GM10266 (cell line): ENCODE measurements at regions not wholly inside any gene's neighbourhood (a gene's known extent, or its start where the extent isn't known, plus 50 kb on each side); places are given as distances from the start of the nearest gene placed in this dataset.
"Not testable (repeated sequence)": the region's sequence is repeated elsewhere in the genome, so short reads cannot be mapped to it uniquely, and the experiment has no call there.

ENCODE experiments used
- DNase-seq: peaks from one replicate; pipeline ENCODE4 v3.0.0; 2012; ENCODE audit errors: extremely low spot score

DNA sequence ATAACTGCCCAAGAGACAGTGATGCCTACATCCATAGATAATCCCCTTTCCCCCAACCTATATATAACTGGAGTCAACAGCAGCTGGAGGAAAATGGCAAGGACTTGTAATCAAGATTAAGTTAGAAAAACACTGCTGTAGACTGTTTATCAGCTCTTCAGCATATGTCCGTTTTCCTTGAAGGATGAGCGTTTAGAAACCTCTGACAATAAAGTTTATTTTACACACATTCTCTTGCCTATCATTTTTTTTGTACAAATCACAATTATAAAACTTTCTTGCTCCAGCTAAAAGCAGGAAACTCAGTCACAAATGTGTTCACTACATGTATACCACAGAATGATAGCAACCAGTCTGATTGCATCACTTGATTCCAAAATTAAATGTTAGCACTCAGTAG lies 50.8 kb downstream of the PPIAL4G start:
- DNase-seq = not testable (repeated sequence)

DNA sequence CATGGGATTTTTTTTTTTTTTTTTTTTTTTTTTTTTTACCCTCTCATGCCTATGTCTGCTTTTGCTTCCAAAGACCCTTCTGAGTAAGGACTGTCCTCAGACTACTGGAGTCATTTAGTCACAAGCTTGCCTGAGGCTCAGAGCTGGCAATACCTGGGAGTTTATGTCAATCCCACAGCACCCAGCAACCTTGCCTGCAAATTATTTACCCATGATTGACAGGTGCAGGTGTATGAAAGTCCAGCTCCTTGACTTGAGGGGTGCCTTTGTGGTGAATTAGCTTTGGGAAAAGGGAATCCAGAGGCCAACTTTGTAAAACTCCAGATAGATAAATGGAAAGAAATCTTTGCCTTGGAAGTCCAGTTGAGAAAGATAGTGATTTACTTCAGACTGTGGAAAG lies 53.2 kb downstream of the PPIAL4G start:
- DNase-seq = not testable (repeated sequence)

DNA sequence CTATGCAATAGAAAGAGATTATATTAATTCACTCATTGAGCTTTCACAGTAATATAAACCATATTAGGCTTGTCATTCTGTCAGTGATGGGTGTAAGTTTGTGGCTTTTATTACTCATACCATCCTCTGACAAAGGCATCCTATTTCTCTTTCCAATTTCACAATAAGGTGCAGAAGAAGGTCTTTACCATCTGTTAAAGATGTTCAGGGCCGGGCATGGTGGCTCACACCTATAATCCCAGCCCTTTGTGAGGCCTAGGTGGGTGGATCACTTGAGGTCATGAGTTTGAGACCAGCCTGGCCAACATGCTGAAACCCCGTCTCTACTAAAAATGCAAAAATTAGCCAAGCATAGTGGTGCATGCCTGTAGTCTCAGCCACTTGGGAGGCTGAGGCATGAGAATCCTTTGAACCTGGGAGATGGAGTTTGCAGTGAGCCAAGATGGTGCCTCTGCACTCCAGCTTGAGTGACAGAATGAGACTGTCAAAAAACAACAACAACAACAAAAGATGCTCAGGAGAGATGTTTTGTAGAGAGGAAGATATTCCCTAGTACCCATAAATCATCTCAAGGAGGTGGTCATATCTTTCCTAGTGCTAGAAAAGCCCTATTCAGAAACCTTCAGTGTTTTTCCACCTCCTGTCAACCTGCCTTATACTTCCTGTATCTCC lies 56.0 kb downstream of the PPIAL4G start:
- not testable (repeated sequence) for DNase-seq

DNA sequence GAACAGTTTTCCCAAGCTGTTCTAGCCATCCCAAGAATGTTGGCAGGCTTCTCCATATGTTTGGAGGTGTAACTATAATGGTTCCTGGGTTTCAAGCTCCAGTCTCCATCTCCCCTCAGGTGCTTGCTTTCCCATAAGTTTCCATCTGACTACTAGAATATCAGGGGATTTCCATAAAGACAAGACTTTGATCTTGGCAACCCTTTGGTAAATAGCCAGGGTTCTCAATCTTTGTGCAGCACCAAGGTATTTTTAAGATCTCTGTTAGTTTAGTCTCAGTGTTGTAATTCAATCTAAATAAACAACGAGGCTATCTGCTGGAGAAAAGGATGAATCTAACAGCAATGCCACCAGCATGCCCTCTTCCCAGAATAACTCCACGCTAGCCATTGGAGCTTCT lies 56.7 kb downstream of the PPIAL4G start:
- DNase-seq = not testable (repeated sequence)

DNA sequence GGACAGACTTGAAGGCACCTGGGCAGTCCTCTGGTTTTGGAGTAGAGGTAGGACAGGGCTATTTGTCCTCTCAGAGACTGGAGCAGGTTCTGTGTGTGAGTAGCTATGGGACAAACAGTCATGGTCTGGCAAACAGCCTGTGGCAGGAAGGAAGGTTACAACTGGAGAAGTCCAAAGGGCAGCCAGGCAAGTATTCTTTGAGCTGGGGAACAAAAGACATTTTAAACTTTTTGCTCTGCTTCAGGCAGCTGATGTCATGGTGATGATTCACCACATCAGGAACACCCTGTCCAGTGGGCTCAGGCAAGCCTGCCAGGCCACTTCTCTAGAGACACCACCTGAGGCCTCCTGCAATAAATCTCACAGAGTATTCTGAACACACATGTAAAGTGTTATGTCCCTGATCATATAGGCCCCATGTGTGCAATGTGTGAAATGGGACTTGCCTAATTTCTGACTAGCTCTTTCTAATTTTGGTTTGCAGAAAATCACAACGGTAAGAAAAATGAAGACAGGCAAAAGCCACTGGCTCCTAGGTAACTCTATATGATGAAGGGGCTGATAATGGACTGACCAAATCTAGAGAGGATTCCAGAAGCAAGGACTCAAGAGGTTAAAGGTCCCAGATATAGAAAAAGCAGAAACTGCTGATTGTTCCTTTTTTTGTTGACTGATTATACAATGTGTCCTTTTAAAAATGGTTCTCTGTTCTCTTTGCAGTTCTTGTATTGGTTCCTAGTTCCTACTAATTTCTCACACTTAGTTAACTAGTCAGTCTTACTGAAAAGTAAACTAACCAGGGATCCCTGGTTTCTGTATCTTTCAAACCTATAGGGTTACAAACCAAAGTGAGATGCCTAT lies 58.7 kb downstream of the PPIAL4G start:
- not testable (repeated sequence) for DNase-seq

DNA sequence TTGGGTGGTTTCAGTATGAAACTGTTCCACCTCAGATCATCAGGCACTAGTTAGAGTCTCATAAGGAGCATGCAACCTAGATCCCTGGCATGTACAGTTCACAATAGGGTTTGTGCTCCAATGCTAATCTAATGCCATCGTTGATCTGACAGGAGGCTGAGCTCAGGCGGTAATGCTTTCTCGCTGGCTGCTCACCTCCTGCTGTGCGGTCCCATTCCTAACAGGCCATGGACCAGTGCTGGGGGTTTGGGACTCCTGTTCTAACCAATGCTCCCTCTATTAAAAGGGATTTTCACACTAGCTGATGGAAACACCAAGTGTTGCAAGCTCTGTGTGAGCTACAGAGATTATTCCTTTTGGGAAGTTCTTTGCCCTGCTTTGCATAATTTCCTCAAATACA lies 60.2 kb downstream of the PPIAL4G start:
- DNase-seq = not testable (repeated sequence)

DNA sequence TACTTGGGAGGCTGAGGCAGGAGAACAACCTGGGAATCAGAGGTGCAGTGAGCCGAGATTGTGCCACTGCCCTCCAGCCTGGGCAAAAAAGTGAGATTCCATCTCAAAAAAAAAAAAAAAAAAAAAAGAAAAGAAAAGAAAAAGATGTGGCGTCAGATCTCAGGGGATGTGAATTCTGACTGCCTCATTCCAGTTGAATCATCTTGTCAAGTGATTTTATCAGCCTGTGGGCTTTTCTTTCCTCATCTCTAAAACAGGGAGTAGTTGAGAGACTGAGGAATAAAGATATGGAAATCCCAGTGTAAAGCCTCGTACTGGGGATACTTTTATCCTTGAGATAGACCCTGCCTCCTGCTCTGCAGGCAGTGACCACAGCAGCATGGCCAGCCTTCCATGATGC lies 65.9 kb downstream of the PPIAL4G start:
- DNase-seq = not testable (repeated sequence)

DNA sequence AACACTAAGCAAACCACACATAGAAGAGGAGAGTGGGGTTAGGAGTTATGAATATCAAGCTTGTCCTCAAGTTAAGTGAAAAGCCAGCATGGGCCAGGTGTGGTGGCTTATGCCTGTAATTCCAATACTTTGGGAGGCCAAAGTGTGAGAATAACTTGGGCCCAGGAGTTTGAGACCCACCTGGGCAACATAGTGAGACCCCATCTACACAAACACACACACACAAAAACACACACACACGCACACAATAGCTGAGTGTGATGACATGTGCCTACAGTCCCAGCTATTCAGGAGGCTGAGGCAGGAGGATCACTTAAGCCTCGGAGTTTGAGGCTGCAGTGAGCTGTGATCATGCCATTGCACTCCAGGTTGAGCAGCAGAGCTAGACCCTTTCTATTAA lies 69.7 kb downstream of the PPIAL4G start:
- not testable (repeated sequence) for DNase-seq

DNA sequence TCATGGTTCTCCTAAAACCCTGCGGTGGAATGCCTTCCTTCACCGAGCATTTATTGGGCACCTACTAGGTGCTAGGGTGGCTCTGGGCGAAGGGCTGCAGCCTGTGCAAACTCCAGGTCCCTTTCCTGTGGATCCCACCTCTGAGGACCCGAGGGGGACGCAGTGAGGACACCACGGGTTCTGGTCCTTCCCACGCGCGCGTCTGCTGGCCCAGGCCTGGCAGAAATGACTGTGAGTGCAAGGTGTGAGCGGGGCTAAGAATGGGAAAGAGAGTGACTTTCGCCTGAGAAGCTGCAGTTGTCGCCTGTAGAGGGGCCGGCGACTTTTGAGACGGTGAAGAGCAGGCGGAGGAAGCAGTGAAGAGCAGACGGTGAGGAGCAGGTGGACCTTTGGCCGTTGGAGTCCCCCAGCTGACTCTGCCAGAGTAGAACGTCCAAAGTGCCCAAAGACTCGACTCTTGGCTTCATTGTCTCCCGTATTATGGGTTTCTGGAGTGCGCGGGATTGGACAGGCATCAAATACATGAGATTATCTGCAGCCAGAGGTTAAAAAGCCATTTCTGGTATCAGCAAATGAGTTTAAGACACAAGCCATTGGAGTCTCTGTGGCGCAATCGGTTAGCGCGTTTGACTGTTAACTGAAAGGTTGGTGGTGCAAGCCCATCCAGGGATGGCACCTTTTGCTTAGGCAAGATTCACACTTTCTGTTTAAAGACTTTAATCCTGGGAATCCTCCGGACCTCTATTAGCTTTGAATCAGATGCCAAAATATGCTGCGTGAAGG lies 78.1 kb downstream of the PPIAL4G start:
- not testable (repeated sequence) for DNase-seq

DNA sequence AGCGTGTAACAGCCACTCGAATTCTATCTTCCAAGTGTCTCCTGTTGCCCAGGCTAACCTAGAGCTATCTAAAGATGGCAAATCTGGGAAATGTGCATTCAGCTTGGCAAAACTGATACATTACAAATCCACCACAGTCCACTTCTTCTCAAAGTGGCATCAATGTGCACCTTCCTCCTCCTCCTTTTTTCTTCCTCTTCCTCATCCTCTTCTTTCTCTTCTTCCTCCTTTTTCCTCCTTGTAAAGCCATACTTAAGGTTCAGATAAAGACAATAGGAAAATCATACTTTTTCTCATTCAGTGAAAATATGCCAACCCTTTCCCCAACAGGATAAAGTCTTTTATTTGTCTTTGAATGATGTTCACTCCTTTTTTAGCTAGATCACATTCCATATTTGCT lies 79.2 kb downstream of the PPIAL4G start:
- not testable (repeated sequence) for DNase-seq

DNA sequence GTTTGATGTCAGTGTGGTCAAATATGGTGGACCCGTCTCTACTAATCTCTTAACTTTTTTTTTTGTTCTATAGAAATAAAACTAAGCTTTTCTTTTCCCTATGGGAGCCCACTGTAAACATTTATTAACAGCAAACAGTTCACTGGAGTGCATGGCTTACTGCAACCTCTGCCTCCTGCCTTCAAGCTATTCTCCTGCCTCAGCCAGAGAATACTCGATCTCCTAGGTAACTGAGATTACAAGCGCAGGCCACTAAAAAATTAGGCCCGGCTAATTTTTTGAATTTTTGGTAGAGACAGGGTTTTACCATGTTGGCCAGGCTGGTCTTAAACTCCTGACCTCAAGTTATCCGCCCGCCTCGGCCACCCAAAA lies 80.0 kb downstream of the PPIAL4G start:
- not testable (repeated sequence) for DNase-seq

DNA sequence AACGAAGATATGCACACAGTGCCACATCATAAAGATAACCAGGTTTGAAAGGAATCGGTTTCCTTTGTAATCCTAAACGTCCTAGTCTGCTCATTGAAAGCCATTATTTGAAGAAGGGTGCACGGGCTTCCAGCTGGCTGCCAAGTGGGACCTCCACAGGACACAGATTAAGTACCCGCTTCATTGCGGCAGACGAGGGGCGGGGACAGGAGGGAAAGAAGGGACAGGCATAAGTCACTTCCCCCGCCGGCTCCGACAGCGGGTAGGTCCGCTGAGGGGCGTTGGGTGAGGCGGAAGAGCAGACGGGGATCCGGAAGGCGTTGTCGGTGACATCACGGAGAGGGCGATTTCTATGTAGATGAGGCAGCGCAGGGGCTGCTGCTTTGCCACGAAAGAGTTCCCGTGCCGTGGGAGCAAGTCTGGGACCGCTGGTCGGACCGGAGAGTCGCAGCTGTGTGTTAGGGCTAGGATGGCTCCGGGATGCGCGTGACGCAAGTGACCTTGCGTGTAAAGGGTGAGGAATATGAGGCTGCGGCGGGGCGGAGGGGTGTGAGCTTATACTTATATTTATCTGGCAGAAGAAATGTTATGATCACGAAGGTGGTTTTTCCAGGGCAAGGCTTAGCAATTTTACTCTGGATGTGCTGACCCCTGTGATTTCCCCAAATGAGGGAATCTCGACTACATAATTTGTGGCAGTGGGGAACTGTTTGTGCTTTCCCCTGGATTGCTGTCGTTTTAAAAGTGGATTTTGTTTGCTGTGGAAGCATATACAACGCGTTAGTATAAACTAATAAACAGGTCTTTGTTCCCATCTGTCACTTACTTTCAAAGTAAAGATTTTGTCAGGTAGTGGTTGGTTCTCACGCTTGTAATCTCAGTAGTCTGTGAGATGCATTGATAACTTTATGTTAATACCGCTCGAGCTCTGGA lies 80.7 kb downstream of the PPIAL4G start:
- peak; percentile 37 for DNase-seq

DNA sequence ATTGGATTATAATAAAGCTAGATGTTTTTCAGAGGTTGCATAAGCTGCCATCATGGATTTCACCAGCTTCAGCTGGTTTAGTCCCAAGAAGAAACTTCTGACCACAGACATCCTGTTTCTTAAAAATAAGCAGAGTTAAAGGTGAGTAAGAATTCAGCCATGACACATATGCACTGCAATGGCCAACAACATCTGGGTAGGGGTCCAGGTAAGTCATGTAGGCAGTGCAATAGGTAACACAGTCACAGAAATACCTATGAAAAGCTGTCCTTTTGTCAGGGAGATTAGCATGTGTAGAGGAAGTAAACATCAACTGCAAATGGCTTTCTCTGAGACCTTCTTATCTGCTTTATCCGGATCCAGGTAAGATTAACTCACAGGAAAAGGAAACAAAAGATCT lies 85.6 kb downstream of the PPIAL4G start:
- DNase-seq = not testable (repeated sequence)

DNA sequence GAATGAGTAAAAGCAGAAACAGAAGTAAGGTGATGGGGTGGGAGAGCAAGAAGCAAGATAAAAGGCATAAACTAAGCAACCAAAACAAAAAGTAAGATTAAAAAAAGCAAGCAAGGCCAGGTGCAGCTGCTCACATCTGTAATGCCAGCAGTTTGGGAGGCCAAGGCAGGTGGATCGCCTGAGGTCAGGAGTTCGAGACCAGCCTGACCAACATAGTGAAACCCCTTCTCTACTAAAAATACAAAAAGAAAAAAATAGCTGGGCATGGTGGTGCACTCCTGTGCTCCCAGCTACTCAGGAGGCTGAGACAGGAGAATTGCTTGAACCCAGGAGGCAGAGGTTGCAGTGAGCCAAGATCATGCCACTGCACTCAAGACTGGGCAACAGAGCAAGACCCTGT lies 90.6 kb downstream of the PPIAL4G start:
- DNase-seq = not testable (repeated sequence)

DNA sequence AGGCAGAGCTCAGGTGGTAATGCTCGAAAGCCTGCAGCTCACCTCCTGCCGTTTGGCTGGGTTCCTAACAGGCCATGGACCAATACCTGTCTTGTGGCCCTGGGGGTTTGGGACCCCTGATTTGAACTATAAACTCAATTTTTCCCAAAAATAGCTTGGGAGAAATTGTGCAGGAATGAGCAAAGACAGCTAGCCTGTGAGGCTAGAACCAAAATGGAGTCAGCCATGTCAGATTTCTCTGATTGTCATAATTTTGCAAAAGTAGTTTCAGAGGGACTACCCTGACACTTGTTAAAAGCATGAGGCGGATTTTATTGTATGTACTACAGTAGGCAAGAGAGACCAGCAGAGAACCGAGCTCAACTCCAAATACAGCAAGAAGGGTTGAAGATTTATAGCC lies 91.8 kb downstream of the PPIAL4G start:
- DNase-seq = not testable (repeated sequence)
